ENCODE measurements at regions not wholly inside any gene's neighbourhood (a gene's known extent, or its start where the extent isn't known, plus 50 kb on each side); places are given as distances from the start of the nearest gene placed in this dataset.

- Histone ChIP-seq H3K79me2 (ENCODE audit: insufficient read depth, low read length) (no peaks in the 10 kb centered on the region), H3K18ac (ENCODE audit: insufficient read length, low read depth, low read length) (no peak overlapping the region), H2BK20ac (ENCODE audit: low read depth, low read length, poor library complexity, severe bottlenecking) (no peak overlapping the region), H4K5ac (ENCODE audit: insufficient read length, low read depth, low read length) (no peak overlapping the region), H2AFZ (ENCODE audit: low read length) (no peak overlapping the region), H3K9ac (ENCODE audit: extremely low read depth, insufficient read length, low read length) (no peak overlapping the region), H2AK5ac (ENCODE audit: insufficient read length, low read length) (no peak overlapping the region), H3K14ac (ENCODE audit: insufficient read depth, low read length) (no peak overlapping the region), H3K23ac (ENCODE audit: insufficient read length, low read depth, low read length) (no peak overlapping the region), H3K56ac (ENCODE audit: insufficient read length, low read depth, low read length) (no peak overlapping the region), H3T11ph (ENCODE audit: low read length) (no peak overlapping the region), H3K9me3 (ENCODE audit: control insufficient read depth, low read depth, low read length) (no peaks in the 10 kb centered on the region), H2BK15ac (ENCODE audit: low read depth, low read length) (no peak overlapping the region), H3K4ac (ENCODE audit: low read depth, low read length) (no peak overlapping the region), H3K23me2 (ENCODE audit: insufficient read length, low read depth, low read length, poor library complexity, severe bottlenecking) (no peaks in the 10 kb centered on the region), H3K27me3 (ENCODE audit: insufficient read depth, low read length) (no peaks in the 10 kb centered on the region), H4K91ac (ENCODE audit: insufficient read length, low read depth, low read length) (no peak overlapping the region), H3K27ac (ENCODE audit: insufficient read length, low read depth, low read length) (no peak overlapping the region), H2BK12ac (ENCODE audit: insufficient read length, low read depth, low read length) (no peak overlapping the region), H4K8ac (replicated peaks; ENCODE audit: insufficient read length, low read depth, low read length) (no peak overlapping the region), H3K4me2 (ENCODE audit: insufficient read depth, insufficient read length, low read length) (no peak overlapping the region), H4K20me1 (ENCODE audit: control insufficient read depth, insufficient read depth, insufficient read length) (no peaks in the 10 kb centered on the region), H2BK5ac (ENCODE audit: insufficient read length, low read length) (no peak overlapping the region), H2BK120ac (ENCODE audit: low read depth, low read length, poor library complexity, severe bottlenecking) (no peak overlapping the region), H3K79me1 (ENCODE audit: insufficient read depth, low read depth, low read length, poor library complexity, severe bottlenecking) (no peaks in the 10 kb centered on the region), H3K4me1 (ENCODE audit: insufficient read depth, low read length) (no peaks in the 10 kb centered on the region)
- Mint-ChIP-seq H3K36me3 (ENCODE audit: insufficient read depth in 1 of 3, low read depth in 3 of 3) (no peaks in the 10 kb centered on the region), H3K4me1 (peaks cover 0 to 10% of the 10 kb centered on the region in 2 experiments; a peak in 2 of 4 replicates), H3K4me3 (no peak overlapping the region), H3K9me3 (no peaks in the 10 kb centered on the region), H3K27me3 (ENCODE audit: low read depth) (peaks cover 43% of the 10 kb centered on the region), H3K27ac (no peak overlapping the region)
- no CpG with 5 or more reads among the region's 7 CpGs for WGBS (ENCODE audit: extremely low coverage, insufficient read length, low lambda C conversion rate)
- TF ChIP-seq CTCF (conservative IDR thresholded peaks at IDR 0.05): no peak
- DNase-seq: no peak
Measured at GRCh38 chr14:36452860-36453259, 67.2 kb downstream of the NKX2-1 start.
